ENCODE measurements at regions not wholly inside any gene's neighbourhood (a gene's known extent, or its start where the extent isn't known, plus 50 kb on each side); places are given as distances from the start of the nearest gene placed in this dataset.

DNA sequence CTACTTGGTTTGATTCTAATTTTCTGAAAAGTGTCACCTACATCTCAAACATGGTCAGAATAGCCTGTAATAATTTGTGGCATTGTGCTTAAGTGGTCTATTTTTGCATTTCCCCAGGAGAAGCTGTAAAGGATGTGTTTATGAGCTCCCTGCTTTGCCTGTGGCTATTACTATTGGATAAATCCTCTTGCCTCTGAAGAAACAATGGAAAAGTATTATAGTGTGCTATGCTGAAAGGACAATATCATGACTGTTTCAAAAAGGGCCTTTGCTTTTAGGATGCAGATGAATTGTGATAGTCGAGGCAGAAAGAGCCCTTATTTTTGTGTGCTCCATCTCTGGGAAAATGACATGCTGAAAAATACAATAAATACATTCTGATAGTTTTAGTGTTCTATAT lies 94.1 kb upstream of the ARMC3 start:
- H2BK12ac ChIP-seq (ENCODE audit: insufficient read length, low read depth, low read length), result no peak overlapping the region
- Mint-ChIP-seq H3K4me3 (no peak overlapping the region), H3K9me3 (no peaks in the 10 kb centered on the region; a peak in 1 of 5 replicates), H3K27me3 (ENCODE audit: low read depth) (no peaks in the 10 kb centered on the region), H3K4me1 (peaks cover 11 to 23% of the 10 kb centered on the region in 2 experiments), H3K27ac (no peak overlapping the region), H3K36me3 (ENCODE audit: insufficient read depth in 1 of 3, low read depth in 3 of 3) (no peaks in the 10 kb centered on the region; a peak in 1 of 7 replicates)
- no peak overlapping the region for H2AFZ ChIP-seq (ENCODE audit: low read length)
- no peak overlapping the region for H3K4ac ChIP-seq (ENCODE audit: low read depth, low read length)
- no peak overlapping the region for H2AK5ac ChIP-seq (ENCODE audit: insufficient read length, low read length)
- no peak overlapping the region for H3K27ac ChIP-seq (ENCODE audit: insufficient read length, low read depth, low read length)
- no peaks in the 10 kb centered on the region for H3K23me2 ChIP-seq (ENCODE audit: insufficient read length, low read depth, low read length, poor library complexity, severe bottlenecking)
- H2BK5ac ChIP-seq (ENCODE audit: insufficient read length, low read length), result no peak overlapping the region
- H3K4me2 ChIP-seq (ENCODE audit: insufficient read depth, insufficient read length, low read length), result no peak overlapping the region
- no peak overlapping the region for H3K23ac ChIP-seq (ENCODE audit: insufficient read length, low read depth, low read length)
- no peak overlapping the region for H3K9ac ChIP-seq (ENCODE audit: extremely low read depth, insufficient read length, low read length)
- no peak for DNase-seq
- no peak overlapping the region for H3T11ph ChIP-seq (ENCODE audit: low read length)
- TF ChIP-seq CTCF (conservative IDR thresholded peaks at IDR 0.05), result no peak
- H2BK15ac ChIP-seq (ENCODE audit: low read depth, low read length), result no peak overlapping the region
- no peak overlapping the region for H3K14ac ChIP-seq (ENCODE audit: insufficient read depth, low read length)
- H2BK120ac ChIP-seq (ENCODE audit: low read depth, low read length, poor library complexity, severe bottlenecking), result no peak overlapping the region
- no peaks in the 10 kb centered on the region for H4K20me1 ChIP-seq (ENCODE audit: control insufficient read depth, insufficient read depth, insufficient read length)
- no peaks in the 10 kb centered on the region for H3K4me1 ChIP-seq (ENCODE audit: insufficient read depth, low read length)
- H4K91ac ChIP-seq (ENCODE audit: insufficient read length, low read depth, low read length), result no peak overlapping the region
- no peaks in the 10 kb centered on the region for H3K79me2 ChIP-seq (ENCODE audit: insufficient read depth, low read length)
- H3K18ac ChIP-seq (ENCODE audit: insufficient read length, low read depth, low read length), result no peak overlapping the region
- H3K56ac ChIP-seq (ENCODE audit: insufficient read length, low read depth, low read length), result no peak overlapping the region
- no CpG with 5 or more reads among the region's 1 CpG for WGBS (ENCODE audit: extremely low coverage, insufficient read length, low lambda C conversion rate)
- H3K79me1 ChIP-seq (ENCODE audit: insufficient read depth, low read depth, low read length, poor library complexity, severe bottlenecking), result no peaks in the 10 kb centered on the region
- no peaks in the 10 kb centered on the region for H3K9me3 ChIP-seq (ENCODE audit: control insufficient read depth, low read depth, low read length)
- no peak overlapping the region for H4K8ac ChIP-seq (replicated peaks; ENCODE audit: insufficient read length, low read depth, low read length)
- H3K27me3 ChIP-seq (ENCODE audit: insufficient read depth, low read length), result no peaks in the 10 kb centered on the region
- no peak overlapping the region for H2BK20ac ChIP-seq (ENCODE audit: low read depth, low read length, poor library complexity, severe bottlenecking)
- no peak overlapping the region for H4K5ac ChIP-seq (ENCODE audit: insufficient read length, low read depth, low read length)

Measured in H9 (cell line).